ENCODE measurements at regions not wholly inside any gene's neighbourhood (a gene's known extent, or its start where the extent isn't known, plus 50 kb on each side); places are given as distances from the start of the nearest gene placed in this dataset.
"Not testable (repeated sequence)": the region's sequence is repeated elsewhere in the genome, so short reads cannot be mapped to it uniquely, and the experiment has no call there.

DNA sequence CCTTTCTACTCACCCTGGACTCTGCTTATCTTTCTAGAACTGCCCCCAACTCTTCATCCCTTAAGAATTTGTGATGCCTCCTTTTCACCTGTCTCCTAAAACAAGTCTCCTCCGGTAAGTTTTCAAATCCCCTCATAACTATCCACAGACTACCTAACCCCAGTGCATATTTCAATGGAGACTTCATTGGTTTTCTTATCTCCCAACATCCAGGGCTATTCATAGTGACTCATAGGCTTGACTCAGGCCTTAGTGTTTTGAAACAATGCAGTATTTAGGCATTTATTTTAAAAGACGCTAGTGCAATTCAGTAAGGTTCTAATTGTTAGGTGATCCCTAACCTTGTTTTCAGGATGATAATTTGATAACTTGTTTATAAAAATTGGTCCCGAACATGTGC lies 399.2 kb downstream of the CPS1 start:
- H3K36me3 Mint-ChIP-seq (ENCODE audit: low read depth), result no peaks in the 10 kb centered on the region
- H3K27ac Mint-ChIP-seq, result no peak overlapping the region
- DNase-seq, result no peak
- H3K9me3 Mint-ChIP-seq, result no peaks in the 10 kb centered on the region
- H3K27me3 Mint-ChIP-seq, result no peaks in the 10 kb centered on the region
- no peaks in the 10 kb centered on the region for H3K4me1 Mint-ChIP-seq
- intact Hi-C loops (cut with micrococcal nuclease), result no loop called here
- H3K4me3 Mint-ChIP-seq, result no peak overlapping the region

- intact Hi-C loops (cut with micrococcal nuclease), result no loop called here
These were observed 399.7 kb downstream of the CPS1 start for GRCh38 chr2:210956101-210956500.

GRCh38 chr2:210961249-210961648 lies 404.9 kb downstream of the CPS1 start:
- Mint-ChIP-seq H3K4me3 (no peak overlapping the region), H3K36me3 (ENCODE audit: low read depth) (no peaks in the 10 kb centered on the region), H3K27ac (no peak overlapping the region), H3K27me3 (no peaks in the 10 kb centered on the region), H3K9me3 (no peaks in the 10 kb centered on the region), H3K4me1 (no peaks in the 10 kb centered on the region)
- intact Hi-C loops (cut with micrococcal nuclease), result no loop called here
- DNase-seq, result no peak

More at GRCh38 chr2:210956101-210956500, 399.7 kb downstream of the CPS1 start:
- DNase-seq, result no peak
- Mint-ChIP-seq H3K36me3 (ENCODE audit: low read depth) (no peaks in the 10 kb centered on the region), H3K4me3 (no peak overlapping the region), H3K9me3 (no peaks in the 10 kb centered on the region), H3K27me3 (no peaks in the 10 kb centered on the region), H3K27ac (no peak overlapping the region), H3K4me1 (no peaks in the 10 kb centered on the region)

GRCh38 chr2:210963386-210963785 lies 407.0 kb downstream of the CPS1 start:
- Mint-ChIP-seq H3K27ac (no peak overlapping the region), H3K4me1 (no peaks in the 10 kb centered on the region), H3K9me3 (no peaks in the 10 kb centered on the region), H3K4me3 (no peak overlapping the region), H3K36me3 (ENCODE audit: low read depth) (no peaks in the 10 kb centered on the region), H3K27me3 (no peaks in the 10 kb centered on the region)
- intact Hi-C loops (cut with micrococcal nuclease), result no loop called here
- DNase-seq, result no peak

DNA sequence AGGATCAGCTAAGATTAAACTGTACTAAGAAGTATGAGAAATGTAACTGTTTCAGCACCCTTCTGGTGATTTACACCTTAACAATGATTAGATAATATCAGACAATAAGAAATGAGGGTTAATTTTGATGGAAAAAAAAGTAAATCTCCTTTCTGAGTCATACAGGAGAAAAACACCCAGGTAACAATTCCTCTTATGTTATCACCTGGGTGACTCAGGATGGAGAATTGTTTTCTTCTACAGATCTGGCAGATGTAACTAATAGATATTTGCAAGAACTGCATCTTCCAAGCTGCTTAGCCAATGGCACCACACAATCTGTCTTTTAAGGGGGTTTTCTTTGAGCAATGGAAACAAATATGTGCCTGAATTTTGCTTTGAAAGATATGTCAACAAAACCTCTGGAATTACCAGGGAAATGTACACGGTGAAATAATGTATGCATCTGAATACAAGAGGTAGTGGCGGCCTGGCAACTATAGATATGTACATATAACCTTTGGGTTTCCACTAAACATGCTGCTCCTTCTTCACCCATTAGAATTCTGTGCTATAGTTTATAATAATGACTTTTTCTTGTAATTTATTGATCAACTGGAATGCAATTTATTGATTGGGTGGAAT lies 407.9 kb downstream of the CPS1 start:
- no peak for DNase-seq
- Mint-ChIP-seq H3K27me3 (no peaks in the 10 kb centered on the region), H3K4me1 (no peaks in the 10 kb centered on the region), H3K27ac (no peak overlapping the region), H3K9me3 (no peaks in the 10 kb centered on the region), H3K36me3 (ENCODE audit: low read depth) (no peaks in the 10 kb centered on the region), H3K4me3 (no peak overlapping the region)
- intact Hi-C loops (cut with micrococcal nuclease), result no loop called here

DNA sequence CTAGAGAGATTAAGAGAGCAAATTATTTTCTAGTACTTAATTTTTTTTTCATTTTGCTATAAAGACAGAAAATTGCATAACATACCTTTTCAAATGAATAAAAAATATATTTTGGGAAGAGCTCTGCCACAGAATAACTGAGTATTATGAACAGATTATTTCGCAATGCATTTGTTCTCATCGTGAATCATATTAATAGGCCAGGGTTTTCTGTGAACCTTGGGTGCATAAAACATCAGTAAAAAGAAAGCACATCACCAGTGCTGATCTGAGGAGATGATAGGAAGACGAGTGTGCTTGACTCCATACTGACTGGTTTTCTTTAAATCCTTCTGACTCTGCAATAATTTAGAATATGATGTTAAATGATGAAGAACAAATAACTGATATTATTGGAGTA lies 409.1 kb downstream of the CPS1 start:
- no peak overlapping the region for H3K27ac Mint-ChIP-seq
- no peaks in the 10 kb centered on the region for H3K9me3 Mint-ChIP-seq
- no peak overlapping the region for H3K4me3 Mint-ChIP-seq
- intact Hi-C loops (cut with micrococcal nuclease), result no loop called here
- no peak for DNase-seq
- no peaks in the 10 kb centered on the region for H3K4me1 Mint-ChIP-seq
- no peaks in the 10 kb centered on the region for H3K27me3 Mint-ChIP-seq
- no peaks in the 10 kb centered on the region for H3K36me3 Mint-ChIP-seq (ENCODE audit: low read depth)

GRCh38 chr2:210966330-210966729 lies 409.9 kb downstream of the CPS1 start:
- H3K27ac Mint-ChIP-seq, result no peak overlapping the region
- intact Hi-C loops (cut with micrococcal nuclease), result no loop called here
- no peak overlapping the region for H3K4me3 Mint-ChIP-seq
- no peaks in the 10 kb centered on the region for H3K9me3 Mint-ChIP-seq
- no peaks in the 10 kb centered on the region for H3K36me3 Mint-ChIP-seq (ENCODE audit: low read depth)
- no peaks in the 10 kb centered on the region for H3K4me1 Mint-ChIP-seq
- H3K27me3 Mint-ChIP-seq, result no peaks in the 10 kb centered on the region
- no peak for DNase-seq

GRCh38 chr2:210971431-210971830 lies 415.0 kb downstream of the CPS1 start:
- intact Hi-C loops (cut with micrococcal nuclease), result no loop called here
- no peak overlapping the region for H3K4me3 Mint-ChIP-seq
- no peak overlapping the region for H3K27ac Mint-ChIP-seq
- no peak for DNase-seq
- no peaks in the 10 kb centered on the region for H3K36me3 Mint-ChIP-seq (ENCODE audit: low read depth)
- no peaks in the 10 kb centered on the region for H3K27me3 Mint-ChIP-seq
- no peaks in the 10 kb centered on the region for H3K9me3 Mint-ChIP-seq
- no peaks in the 10 kb centered on the region for H3K4me1 Mint-ChIP-seq

DNA sequence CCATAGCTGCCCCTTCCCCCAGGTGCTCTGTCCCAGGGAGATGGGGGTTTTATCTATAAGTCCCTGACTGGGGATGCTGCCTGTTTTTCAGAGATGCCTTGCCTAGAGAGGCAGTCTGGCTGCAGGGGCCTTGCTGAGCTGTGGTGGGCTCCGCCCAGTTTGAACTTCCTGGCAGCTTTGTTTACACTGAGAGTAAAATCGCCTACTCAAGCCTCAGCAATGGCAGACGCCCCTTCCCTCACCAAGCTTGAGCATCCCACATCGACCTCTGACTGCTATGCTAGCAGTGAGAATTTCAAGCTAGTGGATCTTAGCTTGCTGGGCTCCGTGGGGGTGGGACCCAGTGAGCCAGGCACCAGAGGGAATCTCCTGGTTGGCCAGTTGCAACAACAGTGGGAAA lies 430.4 kb downstream of the CPS1 start:
- H3K9me3 Mint-ChIP-seq; H3K4me1 Mint-ChIP-seq; H3K36me3 Mint-ChIP-seq (ENCODE audit: low read depth); H3K27ac Mint-ChIP-seq; H3K4me3 Mint-ChIP-seq; H3K27me3 Mint-ChIP-seq; intact Hi-C loops (cut with micrococcal nuclease); DNase-seq: not testable (repeated sequence)

DNA sequence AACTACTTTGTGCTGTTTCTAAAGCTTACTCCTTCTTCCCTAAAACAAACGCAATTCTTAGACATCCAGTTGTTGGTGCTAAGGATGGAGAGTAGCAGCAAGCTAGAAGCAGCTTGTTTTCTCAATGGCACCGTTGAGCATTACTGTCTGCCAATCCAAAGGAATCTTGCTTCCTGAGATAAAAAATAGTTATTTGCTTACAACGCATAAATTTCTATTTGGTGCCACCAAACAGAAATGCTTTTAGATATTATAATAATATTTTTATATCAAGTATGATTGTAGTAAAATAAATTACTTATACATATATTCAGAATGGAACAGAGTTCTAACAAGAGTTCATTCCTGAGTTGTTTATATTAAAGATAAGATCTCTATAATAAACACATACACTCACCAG lies 434.7 kb downstream of the CPS1 start:
- no peak for DNase-seq
- Mint-ChIP-seq H3K4me3 (no peak overlapping the region), H3K4me1 (no peaks in the 10 kb centered on the region), H3K27ac (no peak overlapping the region), H3K36me3 (ENCODE audit: low read depth) (no peaks in the 10 kb centered on the region), H3K27me3 (no peaks in the 10 kb centered on the region), H3K9me3 (peaks cover 5% of the 10 kb centered on the region)
- intact Hi-C loops (cut with micrococcal nuclease), result no loop called here

DNA sequence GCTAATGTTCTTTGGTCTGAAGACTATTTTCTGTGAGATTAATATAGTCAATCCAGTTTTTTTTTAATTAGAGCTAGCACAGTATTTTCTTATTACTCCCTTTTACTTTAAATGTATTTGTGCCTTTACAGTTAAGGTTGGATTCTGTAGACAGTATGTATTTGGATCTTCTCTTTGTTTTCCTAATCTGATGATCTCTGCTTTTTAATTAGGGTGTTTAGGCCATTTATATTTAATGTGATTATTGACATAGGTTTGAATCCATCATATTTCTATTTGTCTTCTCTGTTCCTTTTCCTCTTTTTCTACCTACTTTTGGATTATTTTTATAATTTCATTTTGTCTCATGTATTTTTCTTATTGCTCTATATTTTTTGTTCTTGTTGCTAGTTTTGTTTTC lies 437.7 kb downstream of the CPS1 start:
- H3K9me3 Mint-ChIP-seq, result no peaks in the 10 kb centered on the region
- intact Hi-C loops (cut with micrococcal nuclease), result no loop called here
- H3K4me1 Mint-ChIP-seq, result no peaks in the 10 kb centered on the region
- H3K4me3 Mint-ChIP-seq, result no peak overlapping the region
- H3K27me3 Mint-ChIP-seq, result no peaks in the 10 kb centered on the region
- H3K36me3 Mint-ChIP-seq (ENCODE audit: low read depth), result no peaks in the 10 kb centered on the region
- H3K27ac Mint-ChIP-seq, result no peak overlapping the region
- no peak for DNase-seq

DNA sequence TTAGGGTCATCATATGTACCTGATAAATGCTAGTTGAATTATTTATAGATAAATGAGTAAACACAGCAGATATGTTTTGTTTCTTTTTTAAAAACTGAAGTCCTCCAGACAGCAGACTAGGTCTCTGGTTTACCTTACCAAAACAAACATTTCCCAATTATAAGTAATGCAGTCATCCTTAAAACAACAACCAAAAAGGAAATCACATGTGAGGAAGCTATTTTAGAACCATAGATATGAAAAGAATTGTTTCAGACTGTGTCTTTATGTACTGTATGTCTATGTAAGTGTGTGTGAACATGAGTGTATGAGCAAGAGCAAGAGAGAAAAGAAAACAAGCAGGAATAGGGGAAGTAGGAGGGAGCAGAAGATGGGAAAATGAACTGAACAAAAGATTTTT lies 441.0 kb downstream of the CPS1 start:
- Mint-ChIP-seq H3K4me1 (no peaks in the 10 kb centered on the region), H3K9me3 (no peaks in the 10 kb centered on the region), H3K36me3 (ENCODE audit: low read depth) (no peaks in the 10 kb centered on the region), H3K27me3 (no peaks in the 10 kb centered on the region), H3K27ac (no peak overlapping the region), H3K4me3 (no peak overlapping the region)
- DNase-seq, result no peak
- intact Hi-C loops (cut with micrococcal nuclease), result no loop called here

DNA sequence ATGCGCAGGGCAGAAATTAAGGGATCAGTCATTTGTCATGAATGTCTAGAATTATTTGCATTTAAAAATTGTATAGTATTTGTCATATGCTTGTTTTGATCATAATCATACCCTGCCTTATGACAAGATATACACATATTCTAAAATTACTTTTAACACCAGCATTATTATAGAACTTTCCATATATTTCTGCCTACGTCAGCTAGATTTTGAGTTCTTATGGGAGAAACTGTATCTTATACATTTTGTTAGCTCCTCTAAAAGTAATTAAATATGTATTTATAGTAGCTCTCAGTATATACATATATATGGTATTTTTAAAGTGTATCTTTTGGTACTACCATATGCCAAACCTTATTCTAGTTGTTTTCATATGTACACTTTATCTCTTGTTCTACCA lies 441.9 kb downstream of the CPS1 start:
- Mint-ChIP-seq H3K4me1 (no peaks in the 10 kb centered on the region), H3K4me3 (no peak overlapping the region)

GRCh38 chr2:211014376-211014775 lies 458.0 kb downstream of the CPS1 start:
- Mint-ChIP-seq H3K36me3 (ENCODE audit: low read depth) (no peaks in the 10 kb centered on the region), H3K4me3 (no peak overlapping the region), H3K4me1 (no peaks in the 10 kb centered on the region), H3K27me3 (no peaks in the 10 kb centered on the region), H3K27ac (no peak overlapping the region), H3K9me3 (no peaks in the 10 kb centered on the region)
- no peak for DNase-seq
- intact Hi-C loops (cut with micrococcal nuclease), result no loop called here

More for the DNA sequence above, 441.9 kb downstream of the CPS1 start:
- no peaks in the 10 kb centered on the region for H3K36me3 Mint-ChIP-seq (ENCODE audit: low read depth)
- H3K27ac Mint-ChIP-seq, result no peak overlapping the region
- H3K27me3 Mint-ChIP-seq, result no peaks in the 10 kb centered on the region
- intact Hi-C loops (cut with micrococcal nuclease), result no loop called here
- H3K9me3 Mint-ChIP-seq, result no peaks in the 10 kb centered on the region
- DNase-seq, result no peak

DNA sequence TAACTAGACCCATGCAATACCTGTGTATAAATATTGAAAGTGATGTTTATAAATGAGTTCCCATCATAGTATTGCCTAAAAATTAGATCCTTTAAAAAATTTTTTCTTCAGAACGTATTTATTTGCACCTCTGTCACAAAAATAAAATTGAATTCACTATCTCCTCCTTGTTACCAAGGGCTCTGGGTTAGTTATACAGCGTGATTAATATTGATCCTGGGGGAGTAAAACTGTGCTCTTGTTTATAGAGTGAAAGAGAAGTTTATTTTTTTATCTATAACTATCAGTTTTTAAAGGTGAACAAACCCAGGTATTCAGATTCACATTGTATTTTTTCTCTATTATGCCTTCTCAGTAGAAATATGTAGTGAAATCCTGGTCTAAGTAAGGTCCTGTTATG lies 458.5 kb downstream of the CPS1 start:
- H3K4me1 Mint-ChIP-seq, result no peaks in the 10 kb centered on the region
- H3K27me3 Mint-ChIP-seq, result no peaks in the 10 kb centered on the region
- H3K27ac Mint-ChIP-seq, result no peak overlapping the region
- DNase-seq, result no peak
- intact Hi-C loops (cut with micrococcal nuclease), result no loop called here
- no peak overlapping the region for H3K4me3 Mint-ChIP-seq
- no peaks in the 10 kb centered on the region for H3K9me3 Mint-ChIP-seq
- no peaks in the 10 kb centered on the region for H3K36me3 Mint-ChIP-seq (ENCODE audit: low read depth)
